Common myeloid progenitor, CD34-positive (primary cell): ENCODE measurements at regions not wholly inside any gene's neighbourhood (a gene's known extent, or its start where the extent isn't known, plus 50 kb on each side); places are given as distances from the start of the nearest gene placed in this dataset.

ENCODE experiments used
- CTCF ChIA-PET: fragments of 350-600 bp; sonication (Branson Sonifier 250); formaldehyde crosslinking; loops from one replicate; lab custom pipeline; 2021; ENCODE audit warnings: antibody characterized with exemption; lab: Charles Lee
- POLR2A ChIA-PET: fragments of 350-600 bp; sonication (Branson Sonifier 250); formaldehyde crosslinking; loops from one replicate; lab custom pipeline; 2021; ENCODE audit warnings: antibody characterized with exemption; lab: Charles Lee
- DNase-seq, 3 donors: peaks; one replicate each; pipeline versions ENCODE4 v3.0.0 to v3.0.0-alpha.2; 2013
- H3K27ac ChIP-seq, 2 experiments: 1 replicate in 1 of 2; 2 replicates in 1 of 2; pipeline ENCODE4 v1.7.0; 2013; ENCODE audit warnings: inconsistent platforms in 2 of 2, low read length in 2 of 2, mild to moderate bottlenecking in 2 of 2, low read depth in 1 of 2, moderate library complexity in 1 of 2; ENCODE audit not compliant: severe bottlenecking in 2 of 2, insufficient read depth in 1 of 2, poor library complexity in 1 of 2
- H3K27me3 ChIP-seq, 5 experiments: replicated peaks in 2 of 5; 1 replicate in 3 of 5; 2 replicates in 2 of 5; pipeline versions ENCODE4 v1.6.1 to v1.7.0; 2013; ENCODE audit warnings: low read length in 4 of 5, mild to moderate bottlenecking in 2 of 5, moderate library complexity in 2 of 5, inconsistent platforms in 1 of 5; ENCODE audit not compliant: insufficient read depth in 5 of 5, control insufficient read depth in 4 of 5
- H3K36me3 ChIP-seq, 4 experiments: 1 replicate in 2 of 4; 2 replicates in 2 of 4; pipeline versions ENCODE4 v1.6.1 to v1.7.0; 2013; ENCODE audit warnings: low read length in 3 of 4, control low read depth in 1 of 4, mild to moderate bottlenecking in 1 of 4; ENCODE audit not compliant: control insufficient read depth in 4 of 4, insufficient read depth in 4 of 4
- H3K4me1 ChIP-seq, 4 experiments: 1 replicate in 3 of 4; 2 replicates in 1 of 4; pipeline versions ENCODE4 v1.6.1 to v1.7.1; 2013; ENCODE audit warnings: low read length in 3 of 4, mild to moderate bottlenecking in 3 of 4, control low read depth in 1 of 4, inconsistent platforms in 1 of 4, moderate library complexity in 1 of 4; ENCODE audit not compliant: control insufficient read depth in 4 of 4, insufficient read depth in 4 of 4; ENCODE audit errors: control extremely low read depth in 1 of 4
- H3K4me3 ChIP-seq, 7 experiments: 1 replicate in 4 of 7; 2 replicates in 3 of 7; pipeline versions ENCODE4 v1.5.1 to v1.7.0; 2013; ENCODE audit warnings: mild to moderate bottlenecking in 7 of 7, low read length in 6 of 7, moderate library complexity in 6 of 7, inconsistent platforms in 2 of 7, low read depth in 2 of 7, control low read depth in 1 of 7; ENCODE audit not compliant: insufficient read depth in 4 of 7, control insufficient read depth in 1 of 7; ENCODE audit errors: extremely low read depth in 1 of 7
- H3K9me3 ChIP-seq, 5 experiments: 1 replicate in 4 of 5; 2 replicates in 1 of 5; pipeline versions ENCODE4 v1.6.1 to v1.7.1; 2013; ENCODE audit warnings: low read length in 4 of 5, mild to moderate bottlenecking in 2 of 5, inconsistent platforms in 1 of 5, low read depth in 1 of 5, moderate library complexity in 1 of 5; ENCODE audit not compliant: control insufficient read depth in 4 of 5, insufficient read depth in 2 of 5; ENCODE audit errors: control extremely low read depth in 1 of 5
- WGBS: methylation state at CpG from one replicate; pipeline ENCODE4 v1.1.5; 2013; ENCODE audit not compliant: insufficient coverage; 5-methylcytosine and 5-hydroxymethylcytosine counted together

- 100% methylated on average over 2 of the region's 8 CpGs for WGBS
- CTCF ChIA-PET, result no interaction called here
- POLR2A ChIA-PET, result no interaction called here
Observed at GRCh38 chr20:47406849-47407682, 50.6 kb upstream of the ZMYND8 start.

GRCh38 chr20:47411161-47411560, 54.7 kb upstream of the ZMYND8 start:
- no peaks in the 10 kb centered on the region for H3K9me3 ChIP-seq
- no peak overlapping the region for H3K4me3 ChIP-seq
- ChIA-PET CTCF (interaction anchor here (1.9 kb wide), 1 partner anchor 27 kb away, joined by 6 read pairs; no protein-coding TSS in a partner anchor), POLR2A (no interaction called here)
- H3K36me3 ChIP-seq, result no peaks in the 10 kb centered on the region
- H3K4me1 ChIP-seq, result peaks cover 0 to 13% (median 11%) of the 10 kb centered on the region in 4 experiments
- no peak for DNase-seq
- H3K27me3 ChIP-seq, result no peaks in the 10 kb centered on the region
- H3K27ac ChIP-seq, result no peak overlapping the region
- 87% methylated on average over 5 of the region's 5 CpGs for WGBS

More at GRCh38 chr20:47406849-47407682, 50.6 kb upstream of the ZMYND8 start:
- H3K4me3 ChIP-seq, result no peak overlapping the region
- no peaks in the 10 kb centered on the region for H3K4me1 ChIP-seq
- no peak for DNase-seq
- no peaks in the 10 kb centered on the region for H3K27me3 ChIP-seq
- no peaks in the 10 kb centered on the region for H3K9me3 ChIP-seq
- H3K27ac ChIP-seq, result no peak overlapping the region
- no peaks in the 10 kb centered on the region for H3K36me3 ChIP-seq

- Histone ChIP-seq H3K36me3 (no peaks in the 10 kb centered on the region), H3K4me1 (peaks cover 0 to 13% (median 12%) of the 10 kb centered on the region in 4 experiments), H3K4me3 (no peak overlapping the region), H3K27ac (no peak overlapping the region), H3K27me3 (no peaks in the 10 kb centered on the region), H3K9me3 (no peaks in the 10 kb centered on the region)
- WGBS, result 100% methylated on average over 2 of the region's 4 CpGs
- ChIA-PET CTCF (interaction anchor here (1.0 to 1.9 kb wide), 4 partner anchors 15 to 165 kb away, joined by 3 to 6 read pairs (median 4); no protein-coding TSS in a partner anchor), POLR2A (interaction anchor here (0.8 kb wide), 1 partner anchor 23 kb away, joined by 3 read pairs; no protein-coding TSS in a partner anchor)
- no peak for DNase-seq
Observed at GRCh38 chr20:47412083-47412482, 55.6 kb upstream of the ZMYND8 start.

GRCh38 chr20:47413189-47413588, 56.7 kb upstream of the ZMYND8 start:
- no peak overlapping the region for H3K27ac ChIP-seq
- no peaks in the 10 kb centered on the region for H3K27me3 ChIP-seq
- H3K36me3 ChIP-seq, result no peaks in the 10 kb centered on the region
- no peak overlapping the region for H3K4me3 ChIP-seq
- ChIA-PET CTCF (interaction anchor here (1.0 to 1.9 kb wide), 6 partner anchors 16 to 164 kb away, joined by 3 to 5 read pairs (median 4); no protein-coding TSS in a partner anchor), POLR2A (no interaction called here)
- no peaks in the 10 kb centered on the region for H3K9me3 ChIP-seq
- no peak for DNase-seq
- H3K4me1 ChIP-seq, result peaks cover 0 to 13% (median 12%) of the 10 kb centered on the region in 4 experiments
- WGBS, result 97% methylated on average over 4 of the region's 8 CpGs

GRCh38 chr20:47417245-47418068, 61.0 kb upstream of the ZMYND8 start:
- CTCF ChIA-PET, result interaction anchor here (0.6 to 0.7 kb wide), 3 partner anchors 29 to 207 kb away, joined by 3 read pairs; no protein-coding TSS in a partner anchor
- Histone ChIP-seq H3K4me3 (no peak overlapping the region), H3K9me3 (no peaks in the 10 kb centered on the region), H3K27ac (no peak overlapping the region), H3K27me3 (no peaks in the 10 kb centered on the region), H3K4me1 (peaks cover 0 to 16% (median 12%) of the 10 kb centered on the region in 4 experiments), H3K36me3 (no peaks in the 10 kb centered on the region)
- POLR2A ChIA-PET, result no interaction called here
- 89% methylated on average over 5 of the region's 7 CpGs for WGBS
- DNase-seq, result no peak

- H3K36me3 ChIP-seq, result no peaks in the 10 kb centered on the region
- CTCF ChIA-PET, result no interaction called here
- WGBS, result 88% methylated on average over 1 of the region's 7 CpGs
- no peak overlapping the region for H3K4me3 ChIP-seq
- H3K9me3 ChIP-seq, result no peaks in the 10 kb centered on the region
- POLR2A ChIA-PET, result no interaction called here
- DNase-seq, result no peak
- H3K27ac ChIP-seq, result no peak overlapping the region
- peaks cover 0 to 16% (median 12%) of the 10 kb centered on the region in 4 experiments for H3K4me1 ChIP-seq
- no peaks in the 10 kb centered on the region for H3K27me3 ChIP-seq
Observed at GRCh38 chr20:47418069-47418757, 61.7 kb upstream of the ZMYND8 start.
